Choroid plexus epithelial cell (primary cell): ENCODE measurements at regions not wholly inside any gene's neighbourhood (a gene's known extent, or its start where the extent isn't known, plus 50 kb on each side); places are given as distances from the start of the nearest gene placed in this dataset.
"Not testable (repeated sequence)": the region's sequence is repeated elsewhere in the genome, so short reads cannot be mapped to it uniquely, and the experiment has no call there.

Source experiments
- DNase-seq: peaks from one replicate; pipeline ENCODE4 v3.0.0-alpha.2; 2010; ENCODE audit warnings: low read depth
- H3K4me3 ChIP-seq: 2 replicates; pipeline ENCODE4 v1.5.1; 2011; ENCODE audit warnings: low read depth, mild to moderate bottlenecking, control low read depth, low read length, moderate library complexity
- CTCF ChIP-seq: conservative IDR thresholded peaks from 2 replicates; pipeline ENCODE4 v1.5.1; 2011; ENCODE audit warnings: low read depth, mild to moderate bottlenecking, control low read depth, inconsistent platforms, low read length, moderate library complexity

GRCh38 chr5:118353970-118354369 lies 634.4 kb downstream of the DTWD2 start:
- DNase-seq: no peak
- TF ChIP-seq CTCF: no peak

GRCh38 chr5:118336468-118336867 lies 651.9 kb downstream of the DTWD2 start:
- DNase-seq: no peak
- no peak overlapping the region for H3K4me3 ChIP-seq
- no peak for TF ChIP-seq CTCF

More at GRCh38 chr5:118353970-118354369, 634.4 kb downstream of the DTWD2 start:
- no peak overlapping the region for H3K4me3 ChIP-seq

- DNase-seq: no peak
- no peak overlapping the region for H3K4me3 ChIP-seq
- no peak for TF ChIP-seq CTCF
Observed at GRCh38 chr5:118327389-118327788, 661.0 kb downstream of the DTWD2 start.

- TF ChIP-seq CTCF: no peak
- H3K4me3 ChIP-seq: no peak overlapping the region
- DNase-seq: peak; percentile 27
Observed at GRCh38 chr5:118326481-118327045, 661.8 kb downstream of the DTWD2 start.

- peak; percentile 7 for DNase-seq
- no peak overlapping the region for H3K4me3 ChIP-seq
- no peak for TF ChIP-seq CTCF
Observed at GRCh38 chr5:118325931-118326330, 662.4 kb downstream of the DTWD2 start.

GRCh38 chr5:118323723-118324122 lies 664.6 kb downstream of the DTWD2 start:
- DNase-seq, H3K4me3 ChIP-seq: not testable (repeated sequence)

GRCh38 chr5:118321081-118321480 lies 667.3 kb downstream of the DTWD2 start:
- no peak for DNase-seq
- no peak for TF ChIP-seq CTCF
- no peak overlapping the region for H3K4me3 ChIP-seq
